Fibroblast of peridontal ligament (primary cell): ENCODE measurements at regions not wholly inside any gene's neighbourhood (a gene's known extent, or its start where the extent isn't known, plus 50 kb on each side); places are given as distances from the start of the nearest gene placed in this dataset.

Experiments used
- DNase-seq: peaks from one replicate; pipeline ENCODE4 v3.0.0-alpha.2; 2010; ENCODE audit errors: extremely low read depth

- DNase-seq, result no peak
These were observed 187.1 kb downstream of the BRD1 start for GRCh38 chr22:49640366-49641095.

GRCh38 chr22:49639956-49640355, 187.7 kb downstream of the BRD1 start:
- no peak for DNase-seq

- DNase-seq, result no peak
These were observed 188.9 kb downstream of the BRD1 start for GRCh38 chr22:49638788-49639187.

GRCh38 chr22:49638001-49638400, 189.7 kb downstream of the BRD1 start:
- DNase-seq, result no peak

GRCh38 chr22:49637255-49637760, 190.4 kb downstream of the BRD1 start:
- no peak for DNase-seq

GRCh38 chr22:49636649-49637048, 191.0 kb downstream of the BRD1 start:
- no peak for DNase-seq

GRCh38 chr22:49636214-49636613, 191.5 kb downstream of the BRD1 start:
- DNase-seq, result no peak

GRCh38 chr22:49634006-49634772, 193.5 kb downstream of the BRD1 start:
- DNase-seq, result no peak

GRCh38 chr22:49633010-49633324, 194.7 kb downstream of the BRD1 start:
- no peak for DNase-seq

GRCh38 chr22:49632199-49633009, 195.3 kb downstream of the BRD1 start:
- DNase-seq, result peak; percentile 13

- DNase-seq, result no peak
These were observed 197.2 kb downstream of the BRD1 start for GRCh38 chr22:49630448-49630946.

- no peak for DNase-seq
These were observed 197.9 kb downstream of the BRD1 start for GRCh38 chr22:49629586-49630447.

- DNase-seq, result no peak
These were observed 198.5 kb downstream of the BRD1 start for GRCh38 chr22:49629261-49629570.

GRCh38 chr22:49628391-49629260, 199.0 kb downstream of the BRD1 start:
- no peak for DNase-seq

- DNase-seq, result no peak
These were observed 200.2 kb downstream of the BRD1 start for GRCh38 chr22:49627217-49628181.

- DNase-seq, result no peak
These were observed 201.1 kb downstream of the BRD1 start for GRCh38 chr22:49626361-49627216.

GRCh38 chr22:49624421-49625177, 203.1 kb downstream of the BRD1 start:
- DNase-seq, result no peak

GRCh38 chr22:49623715-49624114, 204.0 kb downstream of the BRD1 start:
- DNase-seq, result no peak
